Body of pancreas (tissue), 4 donors: ENCODE measurements at regions not wholly inside any gene's neighbourhood (a gene's known extent, or its start where the extent isn't known, plus 50 kb on each side); places are given as distances from the start of the nearest gene placed in this dataset.

Source experiments
- ATAC-seq: fragments of 150-250 bp; one replicate; pipeline ENCODE4 v1.9.1; 2016
- DNase-seq, 4 donors: peaks; one replicate each; pipeline ENCODE4 v3.0.0-alpha.2; 2019
- H3K27ac ChIP-seq, 4 donors: fragments of 200-600 bp; sonication (generic); 1 replicate in 3 of 4; 2 replicates in 1 of 4; pipeline versions ENCODE4 v1.5.1 to v1.6.1; 2016 to 2019; ENCODE audit warnings: mild to moderate bottlenecking in 1 of 4, mixed read lengths in 1 of 4, moderate library complexity in 1 of 4
- H3K27me3 ChIP-seq, 2 donors: fragments of 200-600 bp; sonication (generic); one replicate each; pipeline ENCODE4 v1.6.0; 2016; ENCODE audit warnings: mild to moderate bottlenecking in 1 of 2
- H3K36me3 ChIP-seq, 2 donors: fragments of 200-600 bp; sonication (generic); replicated peaks in 1 of 2; 2 replicates each; pipeline ENCODE4 v1.5.1; 2016; ENCODE audit warnings: low read depth in 2 of 2; ENCODE audit not compliant: insufficient read depth in 1 of 2
- H3K4me1 ChIP-seq: fragments of 200-600 bp; sonication (generic); one replicate; pipeline ENCODE4 v1.6.0; 2016
- H3K4me3 ChIP-seq, 2 donors: fragments of 200-600 bp; sonication (generic); 1 replicate in 1 of 2; 2 replicates in 1 of 2; pipeline ENCODE4 v1.5.1; 2016 to 2019
- H3K9me3 ChIP-seq, 3 donors: fragments of 200-600 bp; sonication (generic); 1 replicate in 2 of 3; 2 replicates in 1 of 3; pipeline ENCODE4 v1.5.1; 2016
- POLR2A ChIP-seq, 3 donors: fragments of 450-650 bp; IDR thresholded peaks; one replicate each; pipeline ENCODE4 v1.6.1; 2016; ENCODE audit warnings: antibody characterized with exemption in 3 of 3, mild to moderate bottlenecking in 2 of 3
- WGBS, 2 donors: methylation state at CpG; one replicate each; pipeline ENCODE4 v1.1.5; 2017; 5-methylcytosine and 5-hydroxymethylcytosine counted together
- intact Hi-C: fragments of 100-400 bp; cut with DNase I; formaldehyde crosslinking; loops from one replicate; pipeline ENCODE4 v1.15.1; 2023
- TF ChIP-seq, protein P1 (sequence below), 7 experiments: fragments of 450-650 bp in 4 of 7; fragments of 200-600 bp in 3 of 7; sonication (generic) in 3 of 7; IDR thresholded peaks; one replicate each; pipeline ENCODE4 v1.5.1; 2016 to 2019; ENCODE audit warnings: antibody characterized with exemption in 7 of 7

DNA sequence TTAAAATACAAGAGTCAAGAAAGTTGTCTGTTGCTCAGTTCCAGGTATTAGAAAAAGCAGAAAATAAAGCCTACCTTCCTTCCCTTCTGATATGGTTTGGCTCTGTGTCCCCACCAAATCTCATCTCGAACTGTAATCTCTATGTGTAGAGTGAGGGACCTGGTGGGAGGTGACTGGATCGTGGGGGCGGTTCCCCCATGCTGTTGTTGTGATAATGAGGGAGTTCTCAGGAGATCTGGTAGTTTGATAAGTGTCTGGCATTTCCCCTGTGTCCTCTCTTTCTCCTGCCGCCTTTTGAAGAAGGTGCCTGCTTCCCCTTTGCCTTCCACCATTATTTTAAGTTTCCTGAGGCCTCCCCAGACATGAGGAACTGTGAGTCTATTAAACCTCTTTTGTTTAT, 288.8 kb upstream of the LMCD1 start:
- no peaks in the 10 kb centered on the region for H3K4me1 ChIP-seq
- intact Hi-C loops = no loop called here
- ATAC-seq = no peak
- no peaks in the 10 kb centered on the region for H3K9me3 ChIP-seq
- DNase-seq = no peak
- no peak overlapping the region for H3K4me3 ChIP-seq
- 54 to 65% methylated on average over 4 of the region's 4 CpGs for WGBS, 2 donors
- no peaks in the 10 kb centered on the region for H3K36me3 ChIP-seq
- TF ChIP-seq, protein P1, sequence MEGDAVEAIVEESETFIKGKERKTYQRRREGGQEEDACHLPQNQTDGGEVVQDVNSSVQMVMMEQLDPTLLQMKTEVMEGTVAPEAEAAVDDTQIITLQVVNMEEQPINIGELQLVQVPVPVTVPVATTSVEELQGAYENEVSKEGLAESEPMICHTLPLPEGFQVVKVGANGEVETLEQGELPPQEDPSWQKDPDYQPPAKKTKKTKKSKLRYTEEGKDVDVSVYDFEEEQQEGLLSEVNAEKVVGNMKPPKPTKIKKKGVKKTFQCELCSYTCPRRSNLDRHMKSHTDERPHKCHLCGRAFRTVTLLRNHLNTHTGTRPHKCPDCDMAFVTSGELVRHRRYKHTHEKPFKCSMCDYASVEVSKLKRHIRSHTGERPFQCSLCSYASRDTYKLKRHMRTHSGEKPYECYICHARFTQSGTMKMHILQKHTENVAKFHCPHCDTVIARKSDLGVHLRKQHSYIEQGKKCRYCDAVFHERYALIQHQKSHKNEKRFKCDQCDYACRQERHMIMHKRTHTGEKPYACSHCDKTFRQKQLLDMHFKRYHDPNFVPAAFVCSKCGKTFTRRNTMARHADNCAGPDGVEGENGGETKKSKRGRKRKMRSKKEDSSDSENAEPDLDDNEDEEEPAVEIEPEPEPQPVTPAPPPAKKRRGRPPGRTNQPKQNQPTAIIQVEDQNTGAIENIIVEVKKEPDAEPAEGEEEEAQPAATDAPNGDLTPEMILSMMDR (IDR thresholded peaks at IDR 0.05) = no peak
- TF ChIP-seq POLR2A (IDR thresholded peaks at IDR 0.05) = no peak
- H3K27ac ChIP-seq = no peak overlapping the region
- H3K27me3 ChIP-seq = no peaks in the 10 kb centered on the region

DNA sequence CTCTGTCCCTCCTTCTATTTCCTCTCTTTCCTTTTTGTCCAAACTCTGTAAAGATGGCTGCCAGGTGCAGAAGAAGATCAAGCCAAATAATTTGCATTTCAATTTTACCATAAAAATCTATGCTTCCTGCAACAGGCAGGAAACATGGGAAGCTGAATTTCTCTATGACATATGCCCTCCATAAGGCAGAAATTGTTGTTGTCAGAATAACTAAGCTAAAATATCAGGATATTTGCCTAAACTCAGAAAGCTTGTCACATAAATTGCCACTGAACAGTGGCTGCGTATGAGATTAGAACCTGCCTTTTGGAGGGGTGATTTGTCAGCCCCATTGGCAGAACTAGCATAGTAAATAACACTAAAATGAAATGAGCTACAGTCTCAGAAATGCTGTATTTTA, 288.3 kb upstream of the LMCD1 start:
- 79 to 88% methylated on average over 1 of the region's 1 CpG for WGBS, 2 donors
- DNase-seq = no peak
- no peak for TF ChIP-seq POLR2A (IDR thresholded peaks at IDR 0.05)
- TF ChIP-seq, protein P1 (IDR thresholded peaks at IDR 0.05) = no peak

DNA sequence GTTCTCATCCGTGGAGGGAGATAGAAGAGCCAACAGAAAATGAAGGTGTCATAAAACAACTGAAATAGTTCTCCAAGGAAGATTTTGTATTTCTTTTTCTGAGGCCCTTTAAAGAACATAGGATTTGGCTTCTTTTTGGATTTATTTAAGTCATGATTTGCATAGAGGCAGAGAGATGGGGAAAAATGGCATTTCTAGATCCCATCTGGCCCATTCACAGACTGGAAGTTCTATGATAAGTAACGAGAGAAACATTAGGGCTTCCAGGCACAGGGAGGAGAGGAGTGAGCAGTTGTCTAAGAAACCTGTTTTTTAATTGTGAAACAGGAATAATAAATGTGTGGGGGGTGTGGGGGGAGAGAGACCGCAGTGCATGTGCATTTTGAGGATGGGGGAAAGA, 285.8 kb upstream of the LMCD1 start:
- no peak for DNase-seq
- no peaks in the 10 kb centered on the region for H3K27me3 ChIP-seq
- WGBS, 2 donors = 63 to 80% methylated on average over 3 of the region's 3 CpGs
- TF ChIP-seq, protein P1 (IDR thresholded peaks at IDR 0.05) = no peak
- TF ChIP-seq POLR2A (IDR thresholded peaks at IDR 0.05) = no peak
- ATAC-seq = no peak
- no peaks in the 10 kb centered on the region for H3K36me3 ChIP-seq
- H3K9me3 ChIP-seq = no peaks in the 10 kb centered on the region
- no peaks in the 10 kb centered on the region for H3K4me1 ChIP-seq
- no peak overlapping the region for H3K27ac ChIP-seq
- intact Hi-C loops = no loop called here
- no peak overlapping the region for H3K4me3 ChIP-seq

More for the DNA sequence above, 288.3 kb upstream of the LMCD1 start:
- Histone ChIP-seq H3K4me1 (no peaks in the 10 kb centered on the region), H3K36me3 (no peaks in the 10 kb centered on the region), H3K27me3 (no peaks in the 10 kb centered on the region), H3K4me3 (no peak overlapping the region), H3K9me3 (no peaks in the 10 kb centered on the region), H3K27ac (no peak overlapping the region)
- ATAC-seq = no peak
- intact Hi-C loops = no loop called here

DNA sequence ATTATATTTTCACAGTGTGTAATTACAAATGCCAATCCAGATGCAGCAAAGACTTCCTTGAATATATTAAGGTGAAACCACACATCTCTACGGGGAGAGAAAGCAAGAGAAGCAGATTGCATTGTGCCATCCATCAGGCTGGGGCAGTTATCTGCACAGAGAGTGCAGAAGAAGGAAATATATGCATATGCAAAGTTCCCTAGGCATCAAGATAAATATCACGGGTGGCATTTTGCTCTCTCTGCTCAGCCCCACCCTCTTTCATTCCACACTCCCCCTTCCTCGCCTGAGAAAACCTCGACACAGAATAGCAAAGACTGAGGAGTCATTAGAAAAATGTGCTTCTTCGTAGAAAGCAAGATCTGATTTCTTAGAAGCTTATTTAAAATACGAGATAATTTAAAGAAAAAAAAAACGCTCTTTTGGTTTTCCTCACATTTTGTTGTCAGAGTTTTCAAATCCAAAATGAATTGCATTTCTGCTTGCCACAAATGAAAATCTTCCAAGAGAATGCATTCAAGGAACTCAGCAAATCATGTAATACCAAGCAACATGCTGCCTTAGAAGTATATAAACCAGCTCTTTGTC, 283.2 kb upstream of the LMCD1 start:
- no peak overlapping the region for H3K4me3 ChIP-seq
- DNase-seq (no peak), ATAC-seq (no peak)
- intact Hi-C loops = no loop called here
- H3K27me3 ChIP-seq = no peaks in the 10 kb centered on the region
- H3K9me3 ChIP-seq = no peaks in the 10 kb centered on the region
- TF ChIP-seq, protein P1 (IDR thresholded peaks at IDR 0.05) = no peak
- no peak for TF ChIP-seq POLR2A (IDR thresholded peaks at IDR 0.05)
- 50 to 57% methylated on average over 7 of the region's 7 CpGs for WGBS, 2 donors
- no peaks in the 10 kb centered on the region for H3K36me3 ChIP-seq
- no peak overlapping the region for H3K27ac ChIP-seq
- H3K4me1 ChIP-seq = no peaks in the 10 kb centered on the region

DNA sequence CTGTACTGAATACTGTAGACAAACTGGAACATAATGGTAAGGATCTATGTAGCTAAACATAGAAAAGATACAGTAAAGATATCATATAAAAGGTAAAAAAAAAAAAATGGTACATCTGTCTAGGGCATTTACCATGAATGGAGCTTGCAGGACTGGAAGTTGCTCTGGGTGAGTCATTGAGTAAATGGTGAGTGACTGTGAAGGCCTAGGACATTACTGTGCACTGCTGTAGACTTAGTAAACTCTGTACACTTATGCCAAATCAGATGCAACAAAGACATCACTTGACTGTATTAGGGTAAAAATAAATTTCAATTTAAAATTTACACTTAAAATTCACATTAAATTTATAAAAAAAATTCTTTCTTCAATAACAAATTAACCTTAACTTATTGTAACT, 281.3 kb upstream of the LMCD1 start:
- H3K27ac ChIP-seq = no peak overlapping the region
- H3K4me3 ChIP-seq = no peak overlapping the region
- H3K9me3 ChIP-seq = no peaks in the 10 kb centered on the region
- ATAC-seq (no peak), DNase-seq (no peak)
- TF ChIP-seq POLR2A (IDR thresholded peaks at IDR 0.05) = no peak
- TF ChIP-seq, protein P1 (IDR thresholded peaks at IDR 0.05) = no peak
- no peaks in the 10 kb centered on the region for H3K4me1 ChIP-seq
- intact Hi-C loops = no loop called here
- no peaks in the 10 kb centered on the region for H3K36me3 ChIP-seq
- no peaks in the 10 kb centered on the region for H3K27me3 ChIP-seq
